Gastroesophageal sphincter (tissue), 4 donors: ENCODE measurements at regions not wholly inside any gene's neighbourhood (a gene's known extent, or its start where the extent isn't known, plus 50 kb on each side); places are given as distances from the start of the nearest gene placed in this dataset.

Source experiments
- ATAC-seq: fragments of 150-250 bp; one replicate; pipeline ENCODE4 v1.9.1; 2016; ENCODE audit warnings: mild to moderate bottlenecking, moderate library complexity
- H3K27ac ChIP-seq, 4 donors: fragments of 200-600 bp; sonication (generic) in 3 of 4; 1 replicate in 3 of 4; 2 replicates in 1 of 4; pipeline ENCODE4 v1.5.1; 2016 to 2019
- H3K27me3 ChIP-seq: fragments of 200-600 bp; sonication (generic); one replicate; pipeline ENCODE4 v1.5.1; 2019
- H3K36me3 ChIP-seq, 2 donors: fragments of 200-600 bp; sonication (generic); one replicate each; pipeline ENCODE4 v1.5.1; 2019; ENCODE audit warnings: control low read depth in 1 of 2
- H3K4me1 ChIP-seq, 3 donors: fragments of 200-600 bp; sonication (generic); 1 replicate in 2 of 3; 2 replicates in 1 of 3; pipeline ENCODE4 v1.5.1; 2016 to 2019; ENCODE audit warnings: control low read depth in 2 of 3
- H3K4me3 ChIP-seq, 2 donors: fragments of 200-600 bp; sonication (generic); one replicate each; pipeline ENCODE4 v1.5.1; 2019; ENCODE audit warnings: mild to moderate bottlenecking in 1 of 2, moderate library complexity in 1 of 2
- H3K9me3 ChIP-seq, 3 donors: fragments of 200-600 bp; sonication (generic); one replicate each; pipeline ENCODE4 v1.5.1; 2017 to 2019; ENCODE audit warnings: control low read depth in 2 of 3
- EP300 ChIP-seq: sonication (generic); formaldehyde crosslinking; IDR thresholded peaks from one replicate; pipeline ENCODE4 v1.6.1; 2017; ENCODE audit warnings: antibody characterized with exemption, mild to moderate bottlenecking
- POLR2A ChIP-seq, 2 donors: fragments of 450-650 bp; IDR thresholded peaks; one replicate each; pipeline ENCODE4 v1.6.1; 2017; ENCODE audit warnings: antibody characterized with exemption in 2 of 2, mild to moderate bottlenecking in 2 of 2, moderate library complexity in 1 of 2
- POLR2AphosphoS5 ChIP-seq: sonication (generic); formaldehyde crosslinking; IDR thresholded peaks from one replicate; pipeline ENCODE4 v1.6.1; 2017; ENCODE audit warnings: antibody characterized with exemption
- WGBS, 2 donors: methylation state at CpG; one replicate each; pipeline ENCODE4 v1.1.5; 2018; ENCODE audit warnings: low coverage in 1 of 2; 5-methylcytosine and 5-hydroxymethylcytosine counted together
- TF ChIP-seq, protein P1 (sequence below), 4 experiments: fragments of 200-600 bp in 2 of 4; fragments of 450-650 bp in 2 of 4; sonication (generic) in 1 of 4; IDR thresholded peaks; one replicate each; pipeline ENCODE4 v1.5.1; 2017 to 2019; ENCODE audit warnings: antibody characterized with exemption in 4 of 4, mild to moderate bottlenecking in 2 of 4, moderate library complexity in 2 of 4

DNA sequence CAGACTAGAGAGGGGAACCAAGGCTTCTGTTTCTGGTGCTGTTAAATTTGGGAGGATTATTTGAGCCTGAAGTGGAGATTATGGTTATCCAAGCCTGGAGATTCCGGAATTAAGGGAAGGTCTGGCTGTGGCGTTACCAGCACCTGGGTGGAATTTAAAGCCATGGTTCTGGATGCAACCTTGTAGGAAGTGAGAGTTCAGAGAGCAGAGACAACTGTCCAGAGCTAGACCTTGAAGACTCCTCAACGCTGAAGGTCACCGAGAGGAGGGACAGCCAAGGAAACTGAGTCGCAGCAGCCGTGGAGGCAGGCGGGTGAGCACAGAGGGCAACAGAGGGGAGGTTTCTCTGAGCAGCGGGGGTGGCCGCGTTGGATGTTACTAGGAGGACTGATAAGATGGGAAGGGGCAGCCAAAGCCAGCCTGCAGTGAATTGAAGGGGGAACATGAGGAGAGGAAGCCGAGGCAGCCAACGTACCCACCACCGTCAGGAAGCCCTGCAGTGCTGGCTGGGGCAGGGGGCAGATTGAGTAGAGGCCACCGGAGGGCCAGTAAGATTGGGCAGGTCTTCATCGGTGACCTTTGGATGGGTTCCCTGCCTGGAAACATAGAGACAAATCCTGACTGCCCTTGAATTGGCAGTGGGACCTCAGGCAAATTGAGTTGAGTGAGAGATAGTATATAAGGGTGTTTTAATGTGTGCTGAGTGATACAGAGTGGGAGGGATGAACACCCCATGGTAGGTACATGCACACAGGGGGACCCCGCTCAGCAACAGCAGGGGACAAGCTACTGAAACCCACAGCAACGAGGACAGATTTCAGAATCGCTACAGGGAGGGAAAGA lies 90.3 kb downstream of the SNX5 start:
- H3K27me3 ChIP-seq, result no peaks in the 10 kb centered on the region
- TF ChIP-seq EP300 (no peak), POLR2AphosphoS5 (no peak)
- WGBS, 2 donors, result 81 to 83% methylated on average over 12 to 18 of the region's 18 CpGs
- H3K27ac ChIP-seq, result no peak overlapping the region
- no peaks in the 10 kb centered on the region for H3K9me3 ChIP-seq
- no peak for ATAC-seq
- no peak overlapping the region for H3K4me3 ChIP-seq
- peaks cover 9 to 41% (median 31%) of the 10 kb centered on the region in 3 donors for H3K4me1 ChIP-seq
- H3K36me3 ChIP-seq, result no peaks in the 10 kb centered on the region

DNA sequence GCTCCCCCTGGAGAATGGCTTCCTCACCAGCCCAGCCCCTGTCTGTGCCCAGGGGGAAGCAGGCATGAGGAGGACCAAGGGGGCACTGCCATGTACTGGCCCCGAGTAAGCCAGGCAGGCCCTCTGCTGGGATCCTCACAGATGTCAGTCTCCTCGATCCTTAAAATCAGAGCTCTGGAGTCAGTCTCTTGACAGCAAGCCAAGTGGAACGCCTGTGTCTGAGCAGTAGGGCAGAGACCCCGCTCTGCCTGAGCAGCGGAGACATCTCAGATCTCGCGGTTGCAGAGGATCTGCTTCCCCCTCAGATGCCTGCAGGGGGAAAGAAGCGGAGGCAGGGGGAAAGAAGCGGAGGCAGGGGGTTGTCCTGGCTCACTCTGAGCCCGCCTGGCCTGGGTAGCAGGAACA lies 92.6 kb downstream of the SNX5 start:
- no peaks in the 10 kb centered on the region for H3K27me3 ChIP-seq
- no peaks in the 10 kb centered on the region for H3K36me3 ChIP-seq
- H3K27ac ChIP-seq, result peak overlapping the region in 3 of 4 donors; percentile 77 to 79 (median 78)
- no peaks in the 10 kb centered on the region for H3K9me3 ChIP-seq
- ATAC-seq, result no peak
- WGBS, 2 donors, result 20% methylated on average over 1 of the region's 10 CpGs; no CpG with 5 or more reads in 1 of the 2 donors
- H3K4me1 ChIP-seq, result peaks cover 9 to 45% (median 31%) of the 10 kb centered on the region in 3 donors
- TF ChIP-seq POLR2AphosphoS5 (no peak), EP300 (no peak), POLR2A (IDR thresholded peaks at IDR 0.05) (no peak)
- TF ChIP-seq, protein P1, sequence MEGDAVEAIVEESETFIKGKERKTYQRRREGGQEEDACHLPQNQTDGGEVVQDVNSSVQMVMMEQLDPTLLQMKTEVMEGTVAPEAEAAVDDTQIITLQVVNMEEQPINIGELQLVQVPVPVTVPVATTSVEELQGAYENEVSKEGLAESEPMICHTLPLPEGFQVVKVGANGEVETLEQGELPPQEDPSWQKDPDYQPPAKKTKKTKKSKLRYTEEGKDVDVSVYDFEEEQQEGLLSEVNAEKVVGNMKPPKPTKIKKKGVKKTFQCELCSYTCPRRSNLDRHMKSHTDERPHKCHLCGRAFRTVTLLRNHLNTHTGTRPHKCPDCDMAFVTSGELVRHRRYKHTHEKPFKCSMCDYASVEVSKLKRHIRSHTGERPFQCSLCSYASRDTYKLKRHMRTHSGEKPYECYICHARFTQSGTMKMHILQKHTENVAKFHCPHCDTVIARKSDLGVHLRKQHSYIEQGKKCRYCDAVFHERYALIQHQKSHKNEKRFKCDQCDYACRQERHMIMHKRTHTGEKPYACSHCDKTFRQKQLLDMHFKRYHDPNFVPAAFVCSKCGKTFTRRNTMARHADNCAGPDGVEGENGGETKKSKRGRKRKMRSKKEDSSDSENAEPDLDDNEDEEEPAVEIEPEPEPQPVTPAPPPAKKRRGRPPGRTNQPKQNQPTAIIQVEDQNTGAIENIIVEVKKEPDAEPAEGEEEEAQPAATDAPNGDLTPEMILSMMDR (IDR thresholded peaks at IDR 0.05), result no peak
- H3K4me3 ChIP-seq, result no peak overlapping the region

DNA sequence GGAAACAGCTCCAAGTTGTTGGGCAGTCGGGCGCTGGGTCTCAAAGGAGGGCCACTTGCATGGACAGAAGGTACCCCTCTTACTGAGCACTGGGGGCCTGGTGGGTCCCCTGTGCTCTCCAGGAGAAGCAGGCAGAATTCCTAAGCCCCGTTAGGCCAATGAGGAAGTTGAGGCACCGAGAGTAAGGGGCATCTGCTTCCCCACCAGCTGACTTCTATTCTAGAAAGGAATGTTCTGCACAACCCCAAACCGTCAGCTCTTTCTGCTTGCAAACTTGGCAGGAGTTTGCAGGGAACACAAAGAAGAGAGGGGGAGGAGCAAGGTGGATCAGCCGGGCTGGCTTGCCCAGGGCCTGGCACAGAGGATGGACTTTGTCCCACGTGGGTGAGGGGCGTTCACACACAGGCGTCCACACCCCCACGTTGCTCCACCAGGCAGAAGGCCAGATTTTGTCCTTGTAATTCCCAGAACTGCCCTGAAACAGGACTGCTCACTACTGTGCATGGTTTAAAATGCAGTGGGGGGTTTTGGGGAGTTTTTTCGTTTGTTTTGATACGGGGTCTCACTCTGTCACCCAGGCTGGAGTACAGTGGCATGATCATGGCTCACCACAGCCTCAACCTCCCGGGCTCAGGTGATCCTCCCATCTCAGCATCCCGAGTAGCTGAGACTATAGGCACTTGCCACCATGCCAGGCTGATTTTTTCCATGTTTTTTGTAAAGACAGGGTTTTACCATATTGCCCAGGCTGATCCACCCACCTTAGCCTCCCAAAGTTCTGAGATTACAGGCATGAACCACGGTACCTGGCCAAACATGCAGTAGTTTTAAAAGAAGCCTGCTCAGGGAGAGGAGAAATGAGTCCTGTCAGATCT lies 93.3 kb downstream of the SNX5 start:
- peak; percentile 83 for ATAC-seq
- Histone ChIP-seq H3K36me3 (no peaks in the 10 kb centered on the region), H3K4me1 (peaks cover 9 to 45% (median 31%) of the 10 kb centered on the region in 3 donors), H3K27me3 (no peaks in the 10 kb centered on the region), H3K27ac (peak overlapping the region; percentile 66 to 79 (median 78)), H3K4me3 (no peak overlapping the region), H3K9me3 (no peaks in the 10 kb centered on the region)
- WGBS, 2 donors, result 17 to 18% methylated on average over 8 to 9 of the region's 15 CpGs
- TF ChIP-seq, protein P1 (IDR thresholded peaks at IDR 0.05), result peak in 1 of 4 experiments; percentile 11
- no peak for TF ChIP-seq EP300
- TF ChIP-seq POLR2A (IDR thresholded peaks at IDR 0.05), result no peak
- TF ChIP-seq POLR2AphosphoS5, result peak; percentile 77

DNA sequence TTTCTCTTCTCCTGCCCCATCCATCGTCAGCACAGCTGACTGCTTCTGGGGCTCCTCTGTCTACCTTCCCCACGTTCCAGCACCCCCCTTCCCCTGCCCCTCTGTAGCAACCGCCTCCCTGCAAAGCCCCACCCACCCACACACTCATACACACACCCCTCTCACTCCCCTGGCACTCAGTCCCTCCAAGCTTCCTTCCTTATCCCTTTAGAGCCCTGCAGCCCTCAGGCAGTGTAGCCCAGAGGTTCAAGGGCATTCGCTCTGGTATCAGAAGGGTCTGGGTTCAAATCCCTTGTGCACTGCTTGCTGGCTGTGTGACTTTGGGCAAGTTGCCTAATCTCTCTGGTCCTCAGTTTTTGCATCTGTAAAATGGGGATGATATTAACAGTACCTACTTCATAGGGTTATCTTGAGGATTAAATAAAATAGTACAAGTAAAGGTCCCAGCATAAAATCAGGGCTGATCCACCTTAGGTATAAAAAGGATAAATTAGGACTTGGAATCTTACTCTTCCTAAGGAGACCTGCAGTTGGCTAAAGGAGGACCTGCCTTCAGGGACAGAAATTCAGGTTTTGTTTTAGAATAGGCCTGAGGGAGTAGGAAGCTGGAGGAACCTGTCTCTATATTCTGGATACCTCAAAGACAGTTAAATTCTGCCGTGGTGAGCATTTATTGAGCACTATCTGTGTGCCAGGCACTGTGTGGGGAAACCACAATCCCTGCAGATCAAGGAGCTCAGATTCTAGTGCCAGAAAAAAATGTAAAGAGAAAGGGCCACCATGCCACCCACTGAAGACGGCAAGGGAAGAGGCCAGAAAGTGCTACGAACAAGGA lies 94.1 kb downstream of the SNX5 start:
- ATAC-seq, result peak; percentile 57
- Histone ChIP-seq H3K27ac (peak overlapping the region; percentile 66 to 79 (median 78)), H3K9me3 (no peaks in the 10 kb centered on the region)

More for the DNA sequence above, 94.1 kb downstream of the SNX5 start:
- Histone ChIP-seq H3K27me3 (no peaks in the 10 kb centered on the region), H3K4me1 (peaks cover 9 to 51% (median 31%) of the 10 kb centered on the region in 3 donors), H3K36me3 (no peaks in the 10 kb centered on the region), H3K4me3 (peak overlapping the region in 1 of 2 donors; percentile 6)
- no peak for TF ChIP-seq EP300
- TF ChIP-seq POLR2A (IDR thresholded peaks at IDR 0.05), result no peak
- no peak for TF ChIP-seq POLR2AphosphoS5
- TF ChIP-seq, protein P1 (IDR thresholded peaks at IDR 0.05), result no peak
- WGBS, 2 donors, result 14 to 36% methylated on average over 4 to 7 of the region's 7 CpGs
